Heart right ventricle (tissue), 16 donors: ENCODE measurements at regions not wholly inside any gene's neighbourhood (a gene's known extent, or its start where the extent isn't known, plus 50 kb on each side); places are given as distances from the start of the nearest gene placed in this dataset.

Experiments
- ATAC-seq, 8 donors: fragments of 200-7000 bp; cut with Tn5 transposase; one replicate each; pipeline ENCODE4 v1.9.1; 2020; ENCODE audit warnings: mild to moderate bottlenecking in 8 of 8, moderate library complexity in 8 of 8, moderate number of reproducible peaks in 1 of 8
- DNase-seq, 2 donors: peaks; one replicate each; pipeline ENCODE4 v3.0.0-alpha.2; 2020
- H3K27ac ChIP-seq, 10 donors: fragments of 200-600 bp; sonication (generic) in 2 of 10; one replicate each; pipeline versions ENCODE4 v1.5.0 to v1.8.0; 2020 to 2022; ENCODE audit warnings: mild to moderate bottlenecking in 3 of 10
- H3K27me3 ChIP-seq, 7 donors: fragments of 200-600 bp; one replicate each; pipeline ENCODE4 v1.8.0; 2021 to 2022; ENCODE audit warnings: mild to moderate bottlenecking in 2 of 7
- H3K36me3 ChIP-seq, 9 donors: fragments of 200-600 bp; sonication (generic) in 1 of 9; one replicate each; pipeline versions ENCODE4 v1.5.0 to v1.8.0; 2020 to 2022; ENCODE audit warnings: mild to moderate bottlenecking in 2 of 9
- H3K4me1 ChIP-seq, 9 donors: fragments of 200-600 bp; sonication (generic) in 1 of 9; one replicate each; pipeline versions ENCODE4 v1.5.0 to v1.8.0; 2020 to 2022; ENCODE audit warnings: mild to moderate bottlenecking in 4 of 9
- H3K4me3 ChIP-seq, 10 donors: fragments of 200-600 bp; sonication (generic) in 2 of 10; one replicate each; pipeline versions ENCODE4 v1.5.0 to v1.8.0; 2020 to 2022; ENCODE audit warnings: mild to moderate bottlenecking in 7 of 10, moderate library complexity in 2 of 10
- H3K9me3 ChIP-seq, 11 donors: fragments of 200-600 bp in 10 of 11; sonication (generic) in 2 of 11; one replicate each; pipeline versions ENCODE4 v1.5.0 to v1.8.0; 2013 to 2022; ENCODE audit warnings: mild to moderate bottlenecking in 2 of 11, control low read depth in 1 of 11, moderate library complexity in 1 of 11
- WGBS, 2 donors: extraction: QIAGEN DNeasy Blood & Tissue Kit; methylation state at CpG; one replicate each; pipeline ENCODE4 v1.1.7; 2013; ENCODE audit warnings: inconsistent platforms in 1 of 2; 5-methylcytosine and 5-hydroxymethylcytosine counted together
- intact Hi-C, 10 donors: fragments of 100-400 bp; cut with DNase I; formaldehyde crosslinking; loops; one replicate each; pipeline versions ENCODE4 v1.11.1 to v1.14.2; 2022
- TF ChIP-seq, protein P1 (sequence below), 9 donors: fragments of 200-600 bp; sonication (generic) in 2 of 9; IDR thresholded peaks; one replicate each; pipeline versions ENCODE4 v1.5.0 to v1.8.0; 2021 to 2022; ENCODE audit warnings: antibody characterized with exemption in 9 of 9, mild to moderate bottlenecking in 5 of 9, moderate library complexity in 1 of 9
- donor health status: Arrhythmogenic right ventricular cardiomyopathy.
- donor health status: ischemic (EF 13 %, LVEDD 7.1; RV severe dilation, severe dysfunction).
- donor health status: healthy with polysubstance abuse.
- donor health status: DM: no; HTN: yes; CAD: no.
- donor health status: DM: no; HTN: no; CAD: no.
- donor health status: ischemic (EF 25% LVEDD 6.9; RV normal size, moderate dysfunction).
- donor health status: ischemic (EF 25% LVEDD 5.7; RV mildly dilated, moderate dysfunction).
- donor health status: healthy.
- donor health status: DM: yes; HTN: yes; CAD: no.
- donor health status: Ischemic cardiomyopathy.
- donor health status: ischemic (EF 35%, LVEDD 5.7; RV mildly dilated, moderate dysfunction).
- donor health status: nonischemic (EF 11% LVEDD 7.7; RV severe dilation, severe dysfunction).
- donor health status: DM: yes; HTN: yes; CAD: no.
- donor health status: PGD.
- donor health status: ischemic (EF 29% LVEDD 5.4; RV normal size, mild dysfunction).
- donor health status: nonischemic (EF 23%, LVEDD 6.1; RV moderate dilation, normal function).

DNA sequence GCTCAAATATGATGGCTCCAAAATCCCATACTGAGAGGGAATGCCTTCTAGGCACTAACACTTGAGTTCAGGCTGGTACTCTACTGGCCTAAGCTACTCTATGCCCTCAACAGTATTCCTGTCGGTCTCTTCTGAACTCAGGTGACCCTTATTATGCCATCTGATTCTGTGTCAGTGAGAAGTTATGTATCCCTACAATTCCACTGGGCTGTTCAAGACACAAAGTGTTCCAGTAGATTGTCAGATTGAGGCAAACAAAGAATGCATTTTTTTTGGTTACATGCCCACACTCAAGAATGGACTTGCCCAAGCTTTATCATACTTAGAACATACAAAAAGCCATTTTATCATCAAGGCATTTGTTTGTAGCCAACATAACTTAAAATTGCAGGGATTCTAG is 553.8 kb upstream of the PRMT6 start:
- H3K27me3 ChIP-seq, result no peaks in the 10 kb centered on the region
- intact Hi-C loops, result no loop called here
- H3K9me3 ChIP-seq, result no peaks in the 10 kb centered on the region
- WGBS, 2 donors, result 77 to 80% methylated on average over 1 of the region's 1 CpG
- no peak overlapping the region for H3K4me3 ChIP-seq
- H3K36me3 ChIP-seq, result no peaks in the 10 kb centered on the region
- ATAC-seq, result no peak
- H3K4me1 ChIP-seq, result no peaks in the 10 kb centered on the region
- TF ChIP-seq, protein P1, sequence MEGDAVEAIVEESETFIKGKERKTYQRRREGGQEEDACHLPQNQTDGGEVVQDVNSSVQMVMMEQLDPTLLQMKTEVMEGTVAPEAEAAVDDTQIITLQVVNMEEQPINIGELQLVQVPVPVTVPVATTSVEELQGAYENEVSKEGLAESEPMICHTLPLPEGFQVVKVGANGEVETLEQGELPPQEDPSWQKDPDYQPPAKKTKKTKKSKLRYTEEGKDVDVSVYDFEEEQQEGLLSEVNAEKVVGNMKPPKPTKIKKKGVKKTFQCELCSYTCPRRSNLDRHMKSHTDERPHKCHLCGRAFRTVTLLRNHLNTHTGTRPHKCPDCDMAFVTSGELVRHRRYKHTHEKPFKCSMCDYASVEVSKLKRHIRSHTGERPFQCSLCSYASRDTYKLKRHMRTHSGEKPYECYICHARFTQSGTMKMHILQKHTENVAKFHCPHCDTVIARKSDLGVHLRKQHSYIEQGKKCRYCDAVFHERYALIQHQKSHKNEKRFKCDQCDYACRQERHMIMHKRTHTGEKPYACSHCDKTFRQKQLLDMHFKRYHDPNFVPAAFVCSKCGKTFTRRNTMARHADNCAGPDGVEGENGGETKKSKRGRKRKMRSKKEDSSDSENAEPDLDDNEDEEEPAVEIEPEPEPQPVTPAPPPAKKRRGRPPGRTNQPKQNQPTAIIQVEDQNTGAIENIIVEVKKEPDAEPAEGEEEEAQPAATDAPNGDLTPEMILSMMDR (IDR thresholded peaks at IDR 0.05), result no peak
- DNase-seq, result no peak
- H3K27ac ChIP-seq, result no peak overlapping the region

DNA sequence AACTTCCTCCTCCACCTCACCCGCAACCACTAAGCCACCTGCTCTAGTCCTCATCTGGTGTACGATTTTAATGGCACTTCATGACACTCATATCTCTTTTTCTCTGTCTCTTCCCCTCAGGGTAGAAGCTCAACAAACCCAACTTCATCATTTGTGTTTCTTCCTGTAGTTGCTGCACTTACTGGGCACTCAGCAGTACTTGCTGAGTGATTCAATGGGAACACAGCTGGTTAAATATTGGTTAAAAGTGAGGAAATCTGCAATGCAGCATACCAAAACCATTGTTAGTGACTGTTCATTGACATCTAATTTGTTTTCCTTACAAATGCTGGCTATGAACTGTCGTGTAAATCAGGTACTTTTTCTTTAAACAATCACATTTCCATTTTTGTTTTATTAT is 541.1 kb upstream of the PRMT6 start:
- intact Hi-C loops, result no loop called here
- TF ChIP-seq, protein P1 (IDR thresholded peaks at IDR 0.05), result no peak
- Histone ChIP-seq H3K27ac (no peak overlapping the region), H3K36me3 (no peaks in the 10 kb centered on the region), H3K4me1 (no peaks in the 10 kb centered on the region), H3K27me3 (no peaks in the 10 kb centered on the region), H3K4me3 (no peak overlapping the region), H3K9me3 (no peaks in the 10 kb centered on the region)
- WGBS, 2 donors, result 42 to 53% methylated on average over 3 of the region's 3 CpGs
- DNase-seq (no peak), ATAC-seq (no peak)

DNA sequence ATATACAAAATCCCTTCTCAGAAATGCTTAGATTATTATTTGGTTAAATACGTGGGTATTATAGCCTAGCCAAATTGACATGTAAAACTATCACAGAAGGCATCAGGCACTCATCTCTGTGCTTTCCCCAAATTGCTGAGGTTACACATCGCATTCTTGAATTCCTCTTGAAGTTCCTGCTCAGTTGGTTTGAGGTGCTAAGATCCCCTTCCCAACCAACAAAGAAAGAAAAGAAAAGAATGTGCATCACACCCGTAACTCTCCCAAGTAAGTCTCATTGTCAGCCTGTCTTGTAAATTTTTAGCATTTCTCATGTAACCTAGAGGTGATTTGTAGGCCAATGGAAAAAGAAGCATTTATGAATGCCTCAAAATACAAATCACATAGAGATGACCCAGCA is 539.2 kb upstream of the PRMT6 start:
- DNase-seq (no peak), ATAC-seq (no peak)
- 75 to 82% methylated on average over 3 of the region's 3 CpGs for WGBS, 2 donors
- Histone ChIP-seq H3K9me3 (no peaks in the 10 kb centered on the region), H3K4me1 (no peaks in the 10 kb centered on the region), H3K36me3 (no peaks in the 10 kb centered on the region), H3K27ac (no peak overlapping the region), H3K27me3 (no peaks in the 10 kb centered on the region), H3K4me3 (no peak overlapping the region)
- TF ChIP-seq, protein P1 (IDR thresholded peaks at IDR 0.05), result no peak
- intact Hi-C loops, result no loop called here

DNA sequence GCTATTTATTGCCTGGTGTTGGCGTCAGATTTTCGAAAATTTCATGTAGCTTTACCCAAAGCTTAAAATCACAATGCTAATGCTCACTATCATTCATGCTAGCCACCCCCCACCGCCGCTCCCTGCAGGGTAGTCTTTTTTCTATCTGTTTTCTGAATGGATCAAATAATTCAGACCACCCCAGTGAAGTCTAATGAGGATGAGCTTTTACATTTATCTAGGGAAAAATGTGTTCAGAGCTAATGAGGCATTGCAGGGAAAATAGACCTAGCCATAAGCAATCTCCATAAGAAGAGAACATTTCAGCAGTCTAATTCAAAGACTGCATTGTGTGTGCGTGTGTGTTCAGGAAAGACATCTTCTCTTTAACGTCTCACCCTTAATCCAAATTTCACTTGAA is 533.0 kb upstream of the PRMT6 start:
- H3K4me3 ChIP-seq, result no peak overlapping the region
- H3K27me3 ChIP-seq, result no peaks in the 10 kb centered on the region
- no peaks in the 10 kb centered on the region for H3K9me3 ChIP-seq
- TF ChIP-seq, protein P1 (IDR thresholded peaks at IDR 0.05), result no peak
- WGBS, 2 donors, result 49 to 53% methylated on average over 6 of the region's 6 CpGs
- intact Hi-C loops, result no loop called here
- ATAC-seq, result no peak
- no peaks in the 10 kb centered on the region for H3K36me3 ChIP-seq
- no peak overlapping the region for H3K27ac ChIP-seq
- H3K4me1 ChIP-seq, result no peaks in the 10 kb centered on the region
- DNase-seq, result no peak

DNA sequence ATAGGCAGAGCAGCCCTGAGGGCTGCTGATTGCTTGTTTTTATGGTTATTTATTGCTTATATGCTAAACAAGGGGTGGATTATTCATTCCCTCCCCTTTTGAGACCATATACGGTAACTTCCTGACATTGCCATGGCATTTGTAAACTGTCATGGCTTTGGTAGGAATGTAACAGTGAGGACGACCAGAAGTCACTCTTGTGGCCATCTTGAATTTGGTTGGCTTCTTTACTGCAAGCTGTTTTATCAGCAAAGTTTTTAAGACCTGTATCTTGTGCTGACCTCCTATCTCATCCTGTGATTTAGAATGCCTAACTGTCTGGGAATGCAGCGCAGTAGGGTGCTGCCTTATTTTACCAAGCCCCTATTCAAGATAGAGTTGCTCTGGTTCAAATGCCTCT is 531.8 kb upstream of the PRMT6 start:
- Histone ChIP-seq H3K27ac (no peak overlapping the region), H3K9me3 (no peaks in the 10 kb centered on the region), H3K36me3 (no peaks in the 10 kb centered on the region), H3K4me3 (no peak overlapping the region), H3K27me3 (no peaks in the 10 kb centered on the region), H3K4me1 (no peaks in the 10 kb centered on the region)
- 76 to 80% methylated on average over 3 of the region's 3 CpGs for WGBS, 2 donors
- intact Hi-C loops, result no loop called here
- no peak for ATAC-seq
- DNase-seq, result no peak
- TF ChIP-seq, protein P1 (IDR thresholded peaks at IDR 0.05), result no peak
